ENCODE measurements at regions not wholly inside any gene's neighbourhood (a gene's known extent, or its start where the extent isn't known, plus 50 kb on each side); places are given as distances from the start of the nearest gene placed in this dataset.

GRCh38 chr5:165305596-165305995, 1800.2 kb downstream of the MAT2B start:
- TF ChIP-seq SNAI2 (CRISPR knock-in tag; IDR thresholded peaks at IDR 0.05) (no peak), ZC3H10 (CRISPR knock-in tag; IDR thresholded peaks at IDR 0.05) (no peak), ZNF8 (CRISPR knock-in tag; IDR thresholded peaks at IDR 0.05) (no peak), ZNF565 (CRISPR knock-in tag; conservative IDR thresholded peaks at IDR 0.05; ENCODE audit: low read depth) (no peak), ZNF70 (CRISPR knock-in tag; IDR thresholded peaks at IDR 0.05) (no peak), TCF4 (CRISPR knock-in tag; IDR thresholded peaks at IDR 0.05; ENCODE audit: borderline replicate concordance) (no peak), POU6F1 (CRISPR knock-in tag; IDR thresholded peaks at IDR 0.05; ENCODE audit: borderline replicate concordance, low read depth) (no peak), OSR1 (CRISPR knock-in tag; IDR thresholded peaks at IDR 0.05) (no peak), ZFP3 (CRISPR knock-in tag; IDR thresholded peaks at IDR 0.05) (no peak), GLIS3 (CRISPR knock-in tag; IDR thresholded peaks at IDR 0.05) (no peak), PATZ1 (CRISPR knock-in tag; IDR thresholded peaks at IDR 0.05; ENCODE audit: borderline replicate concordance) (no peak), CSRNP3 (CRISPR knock-in tag; IDR thresholded peaks at IDR 0.05) (no peak), BACH2 (CRISPR knock-in tag; IDR thresholded peaks at IDR 0.05; ENCODE audit: borderline replicate concordance) (no peak), ZFP30 (CRISPR knock-in tag; IDR thresholded peaks at IDR 0.05) (no peak), PPARA (CRISPR knock-in tag; IDR thresholded peaks at IDR 0.05; ENCODE audit: borderline replicate concordance) (no peak), ARNTL (CRISPR knock-in tag; IDR thresholded peaks at IDR 0.05; ENCODE audit: borderline replicate concordance, low read depth) (no peak), ESRRG (CRISPR knock-in tag; IDR thresholded peaks at IDR 0.05) (no peak), CREB5 (CRISPR knock-in tag; IDR thresholded peaks at IDR 0.05; ENCODE audit: low read depth) (no peak), TSHZ2 (CRISPR knock-in tag; IDR thresholded peaks at IDR 0.05) (no peak)
- ATAC-seq, result no peak

- TF ChIP-seq SNAI2 (CRISPR knock-in tag; IDR thresholded peaks at IDR 0.05) (no peak), RARB (CRISPR knock-in tag; IDR thresholded peaks at IDR 0.05) (no peak), ZC3H10 (CRISPR knock-in tag; IDR thresholded peaks at IDR 0.05) (no peak), CSDC2 (CRISPR knock-in tag; IDR thresholded peaks at IDR 0.05) (no peak)
- no peak for ATAC-seq
Measured at GRCh38 chr5:165309446-165309845, 1804.0 kb downstream of the MAT2B start.

GRCh38 chr5:165310031-165310430, 1804.6 kb downstream of the MAT2B start:
- no peak for ATAC-seq
- TF ChIP-seq TCF4 (CRISPR knock-in tag; IDR thresholded peaks at IDR 0.05; ENCODE audit: borderline replicate concordance) (no peak), ZNF8 (CRISPR knock-in tag; IDR thresholded peaks at IDR 0.05) (no peak), CREB5 (CRISPR knock-in tag; IDR thresholded peaks at IDR 0.05; ENCODE audit: low read depth) (no peak), OSR1 (CRISPR knock-in tag; IDR thresholded peaks at IDR 0.05) (no peak), ZC3H10 (CRISPR knock-in tag; IDR thresholded peaks at IDR 0.05) (no peak), ESRRG (CRISPR knock-in tag; IDR thresholded peaks at IDR 0.05) (no peak), ZNF70 (CRISPR knock-in tag; IDR thresholded peaks at IDR 0.05) (no peak), ZFP30 (CRISPR knock-in tag; IDR thresholded peaks at IDR 0.05) (no peak), ARNTL (CRISPR knock-in tag; IDR thresholded peaks at IDR 0.05; ENCODE audit: borderline replicate concordance, low read depth) (no peak), BACH2 (CRISPR knock-in tag; IDR thresholded peaks at IDR 0.05; ENCODE audit: borderline replicate concordance) (no peak), PPARA (CRISPR knock-in tag; IDR thresholded peaks at IDR 0.05; ENCODE audit: borderline replicate concordance) (no peak), SNAI2 (CRISPR knock-in tag; IDR thresholded peaks at IDR 0.05) (no peak), RARB (CRISPR knock-in tag; IDR thresholded peaks at IDR 0.05) (no peak), ZFP3 (CRISPR knock-in tag; IDR thresholded peaks at IDR 0.05) (no peak), POU6F1 (CRISPR knock-in tag; IDR thresholded peaks at IDR 0.05; ENCODE audit: borderline replicate concordance, low read depth) (no peak), PATZ1 (CRISPR knock-in tag; IDR thresholded peaks at IDR 0.05; ENCODE audit: borderline replicate concordance) (no peak)

All from SK-N-SH treated with all-trans-retinoic acid at 6 μM for 48 hours (cell line).